ENCODE measurements at regions not wholly inside any gene's neighbourhood (a gene's known extent, or its start where the extent isn't known, plus 50 kb on each side); places are given as distances from the start of the nearest gene placed in this dataset. TPM values are rescaled to one million over a fixed set of nuclear protein-coding genes. Genes with fewer than 3 reads are reported as not detected.

DNA sequence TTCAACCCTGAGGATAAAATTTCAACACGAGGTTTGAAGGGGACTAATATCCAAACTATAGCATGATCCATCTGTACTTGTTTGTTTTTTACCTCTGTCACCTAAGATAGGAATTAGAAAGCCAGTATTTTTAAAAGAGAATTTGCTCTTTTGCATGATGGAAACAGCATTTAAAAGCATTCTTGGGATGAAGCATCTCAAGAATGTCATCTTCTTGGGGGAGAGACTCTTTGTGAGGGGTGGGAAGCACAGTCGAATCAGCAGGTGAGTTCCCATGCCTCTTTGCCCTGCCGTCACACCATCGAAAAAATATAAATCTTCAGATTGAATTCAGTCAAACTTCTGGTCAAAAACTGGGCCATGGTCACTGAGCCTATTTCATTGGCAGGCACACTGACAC is 55.3 kb upstream of the BCHE start:
- no peak for ATAC-seq (ENCODE audit: low read depth)
- no peak overlapping the region for H3K4me3 ChIP-seq (ENCODE audit: insufficient read depth, low read depth, low read length)
- H4K91ac ChIP-seq (ENCODE audit: insufficient read depth, low read depth, low read length) = no peak overlapping the region
- no peak overlapping the region for H3K23ac ChIP-seq (ENCODE audit: low read depth, low read length)
- no peaks in the 10 kb centered on the region for H3K4me1 ChIP-seq (ENCODE audit: control insufficient read depth, insufficient read depth, low read length)
- no peak overlapping the region for H2AFZ ChIP-seq (replicated peaks; ENCODE audit: low read length, poor library complexity)
- BruUV-seq (replicated peaks) = no TSS peak
- H3K9me1 ChIP-seq (ENCODE audit: insufficient read depth, low read length) = no peaks in the 10 kb centered on the region
- no peak overlapping the region for H3K14ac ChIP-seq (replicated peaks; ENCODE audit: low read depth, low read length)
- H4K5ac ChIP-seq (ENCODE audit: low read depth, low read length) = no peak overlapping the region
- H2BK120ac ChIP-seq (ENCODE audit: low read depth, low read length) = no peak overlapping the region
- H2BK5ac ChIP-seq (ENCODE audit: low read depth, low read length, poor library complexity, severe bottlenecking) = no peak overlapping the region
- in situ Hi-C loops (cut with MboI; ENCODE audit: low sequenced_read_pairs) (no loop called here), dilution Hi-C loops (cut with HindIII; ENCODE audit: low sequenced_read_pairs, unreplicated experiment) (no loop called here), intact Hi-C loops (cut with micrococcal nuclease) (no loop called here)
- no peak overlapping the region for H2BK15ac ChIP-seq (ENCODE audit: low read depth, low read length)
- H4K20me1 ChIP-seq (ENCODE audit: insufficient read depth, low read length) = no peaks in the 10 kb centered on the region
- H3K4me2 ChIP-seq (ENCODE audit: low read depth, low read length) = no peak overlapping the region
- H3K27me3 ChIP-seq (ENCODE audit: control insufficient read depth, insufficient read depth, low read length) = no peaks in the 10 kb centered on the region
- H3K4ac ChIP-seq (ENCODE audit: low read depth, low read length) = no peak overlapping the region
- 60% methylated on average over 1 of the region's 4 CpGs; no CpG with 5 or more reads in 1 of the 2 experiments for WGBS, 2 experiments (ENCODE audit: extremely low coverage in 2 of 2, insufficient read length in 1 of 2)
- no peak overlapping the region for H3K9ac ChIP-seq (ENCODE audit: low read depth, low read length)
- H3K79me1 ChIP-seq (ENCODE audit: low read depth in 1 of 2, low read length in 2 of 2) = no peaks in the 10 kb centered on the region
- no peak for DNase-seq
- H3K9me3 ChIP-seq (ENCODE audit: control insufficient read depth, insufficient read depth, low read length) = peaks cover 5% of the 10 kb centered on the region
- H2AK9ac ChIP-seq (replicated peaks; ENCODE audit: low read depth, low read length, poor library complexity) = no peak overlapping the region
- no peak overlapping the region for H2BK20ac ChIP-seq (ENCODE audit: low read depth, low read length)
- no peak overlapping the region for H3K27ac ChIP-seq (ENCODE audit: insufficient read depth, low read length)
- H2AK5ac ChIP-seq (ENCODE audit: low read depth, low read length) = no peak overlapping the region
- no peak overlapping the region for H4K8ac ChIP-seq (ENCODE audit: low read depth in 2 of 2, low read length in 2 of 2)
- H3K36me3 ChIP-seq (ENCODE audit: control insufficient read depth, insufficient read depth, low read length) = no peaks in the 10 kb centered on the region
- CTCF ChIA-PET = no interaction called here
- H3K56ac ChIP-seq (ENCODE audit: extremely low read depth, insufficient read depth, low read length) = no peak overlapping the region
- POLR2A ChIA-PET (ENCODE audit: unreplicated experiment) = no interaction called here
- no peak for TF ChIP-seq BHLHE40 (IDR thresholded peaks at IDR 0.05; ENCODE audit: low read depth, low read length)
- TF ChIP-seq FOS (IDR thresholded peaks at IDR 0.05; ENCODE audit: low read depth, low read length) = no peak
- TF ChIP-seq MAFK (IDR thresholded peaks at IDR 0.05; ENCODE audit: low read depth, low read length) = no peak
- TF ChIP-seq SMC3 (IDR thresholded peaks at IDR 0.05; ENCODE audit: low read depth, low read length) = no peak
- TF ChIP-seq, protein P1, sequence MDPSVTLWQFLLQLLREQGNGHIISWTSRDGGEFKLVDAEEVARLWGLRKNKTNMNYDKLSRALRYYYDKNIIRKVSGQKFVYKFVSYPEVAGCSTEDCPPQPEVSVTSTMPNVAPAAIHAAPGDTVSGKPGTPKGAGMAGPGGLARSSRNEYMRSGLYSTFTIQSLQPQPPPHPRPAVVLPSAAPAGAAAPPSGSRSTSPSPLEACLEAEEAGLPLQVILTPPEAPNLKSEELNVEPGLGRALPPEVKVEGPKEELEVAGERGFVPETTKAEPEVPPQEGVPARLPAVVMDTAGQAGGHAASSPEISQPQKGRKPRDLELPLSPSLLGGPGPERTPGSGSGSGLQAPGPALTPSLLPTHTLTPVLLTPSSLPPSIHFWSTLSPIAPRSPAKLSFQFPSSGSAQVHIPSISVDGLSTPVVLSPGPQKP (IDR thresholded peaks at IDR 0.05; ENCODE audit: borderline replicate concordance, low read depth, low read length) = no peak
- no peak for TF ChIP-seq RAD21 (IDR thresholded peaks at IDR 0.05; ENCODE audit: low read length)
- TF ChIP-seq CEBPB (IDR thresholded peaks at IDR 0.05; ENCODE audit: low read depth, low read length) = no peak
- no peak for TF ChIP-seq CHD1 (IDR thresholded peaks at IDR 0.05; ENCODE audit: low read depth, low read length)
- no peak for TF ChIP-seq POLR2A (IDR thresholded peaks at IDR 0.05; ENCODE audit: low read depth, low read length)
- no peak for TF ChIP-seq RCOR1 (IDR thresholded peaks at IDR 0.05; ENCODE audit: insufficient replicate concordance, low read length)
- TF ChIP-seq NFE2L2 (IDR thresholded peaks at IDR 0.05; ENCODE audit: low read depth, low read length) = no peak
- no peak overlapping the region for H3K18ac ChIP-seq (ENCODE audit: low read depth, low read length)

Small RNA genes lying in the stretch of these regions (microRNA-seq; reads per million reads assigned to microRNA genes)
- gene AC069439.1 (ENCODE audit: insufficient read depth, insufficient read length) = not detected
- not detected for gene AC072046.1 (ENCODE audit: insufficient read depth, insufficient read length)
- not detected for gene AC072046.2 (ENCODE audit: insufficient read depth, insufficient read length)
- not detected for gene MTND4LP10 (ENCODE audit: insufficient read depth, insufficient read length)
- gene RN7SKP298 (ENCODE audit: insufficient read depth, insufficient read length) = not detected

Small RNA genes lying in the stretch of these regions (small RNA-seq; reads per million reads assigned to genes)
- gene AC069439.1 (0 reads per million in 5 experiments), gene AC072046.1 (0 reads per million in 5 experiments), gene AC072046.2 (0 reads per million in 5 experiments), gene MTND4LP10 (0 reads per million in 5 experiments), gene RN7SKP298 (0 reads per million in 5 experiments)

Measured in IMR-90 (cell line).